ENCODE measurements at regions not wholly inside any gene's neighbourhood (a gene's known extent, or its start where the extent isn't known, plus 50 kb on each side); places are given as distances from the start of the nearest gene placed in this dataset.
"Not testable (repeated sequence)": the region's sequence is repeated elsewhere in the genome, so short reads cannot be mapped to it uniquely, and the experiment has no call there.

DNA sequence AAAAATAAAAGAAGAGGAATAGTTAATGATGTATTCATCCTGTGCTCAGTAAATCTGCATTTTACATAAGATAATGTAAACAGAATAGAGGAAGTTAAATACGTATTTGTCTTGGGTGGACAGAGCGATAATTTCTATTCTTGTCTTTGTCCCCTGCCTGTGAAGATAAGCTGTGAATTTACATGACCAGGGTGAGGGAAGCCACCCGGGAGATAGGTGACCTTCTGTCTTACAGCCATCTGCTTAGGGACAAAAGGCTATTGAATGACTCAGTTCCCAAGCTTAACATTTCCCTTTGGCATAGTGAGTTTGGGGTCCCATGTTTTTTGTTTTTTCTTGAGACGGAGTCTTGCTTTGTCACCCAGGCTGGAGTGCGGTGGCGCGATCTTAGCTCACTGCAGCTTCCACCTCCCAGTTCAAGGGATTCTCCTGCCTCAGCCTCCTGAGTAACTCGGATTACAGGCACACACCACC is 88.7 kb upstream of the KCTD7 start:
- no peak for DNase-seq (ENCODE audit: low spot score)

DNA sequence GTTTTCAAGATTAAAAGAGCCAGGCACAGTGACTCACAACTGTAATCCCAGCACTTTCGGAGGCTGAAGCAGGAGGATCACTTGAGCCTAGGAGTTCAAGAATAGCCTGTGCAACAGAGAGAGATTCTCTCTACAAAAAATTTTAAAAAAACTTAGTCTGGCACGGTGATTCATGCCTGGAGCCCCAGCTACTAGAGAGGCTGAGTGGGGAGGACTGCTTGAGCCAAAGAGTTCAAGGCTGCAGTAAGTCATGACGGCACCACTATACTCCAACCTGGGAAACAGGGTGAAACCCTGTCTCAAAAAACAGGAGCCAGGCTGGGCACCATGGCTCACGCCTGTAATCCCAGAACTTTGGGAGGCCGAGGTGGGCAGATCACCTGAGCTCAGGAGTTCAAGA is 86.6 kb upstream of the KCTD7 start:
- no peak for DNase-seq (ENCODE audit: low spot score)

DNA sequence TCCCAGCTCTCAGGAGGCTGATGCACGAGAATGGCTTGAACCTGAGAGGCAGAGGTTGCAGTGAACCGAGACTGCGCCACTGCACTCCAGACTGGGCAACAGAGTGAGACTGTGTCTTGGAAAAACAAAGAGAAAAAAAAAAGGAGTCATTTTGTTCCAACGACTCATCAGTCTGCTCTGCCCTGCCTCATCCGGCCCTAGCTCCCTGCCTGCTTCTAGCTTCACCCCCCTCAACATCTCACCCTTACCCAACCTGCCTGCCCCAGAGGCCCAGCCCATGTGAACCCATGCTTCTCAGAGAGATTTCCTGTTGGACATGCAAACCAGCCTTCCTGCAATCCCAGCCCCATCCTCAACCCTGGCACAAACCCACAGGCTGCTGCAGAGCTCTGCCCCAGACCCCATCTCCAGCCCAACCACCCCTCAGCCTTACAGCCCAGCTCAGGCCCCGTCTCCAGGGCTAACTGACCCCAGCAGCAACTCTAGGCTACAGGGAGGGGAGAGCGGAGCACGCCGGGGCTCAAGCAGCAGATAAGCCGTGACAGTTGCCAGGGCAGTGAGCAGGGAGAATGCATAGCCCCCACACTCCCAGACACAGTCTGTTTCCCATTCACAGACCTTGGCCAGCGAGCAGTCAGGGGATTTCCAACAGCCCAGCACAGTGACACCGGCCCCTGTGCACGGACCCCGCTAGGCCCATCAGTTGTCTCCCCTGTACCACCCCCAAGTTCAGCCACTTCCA is 86.0 kb upstream of the KCTD7 start:
- no peak for DNase-seq (ENCODE audit: low spot score)

DNA sequence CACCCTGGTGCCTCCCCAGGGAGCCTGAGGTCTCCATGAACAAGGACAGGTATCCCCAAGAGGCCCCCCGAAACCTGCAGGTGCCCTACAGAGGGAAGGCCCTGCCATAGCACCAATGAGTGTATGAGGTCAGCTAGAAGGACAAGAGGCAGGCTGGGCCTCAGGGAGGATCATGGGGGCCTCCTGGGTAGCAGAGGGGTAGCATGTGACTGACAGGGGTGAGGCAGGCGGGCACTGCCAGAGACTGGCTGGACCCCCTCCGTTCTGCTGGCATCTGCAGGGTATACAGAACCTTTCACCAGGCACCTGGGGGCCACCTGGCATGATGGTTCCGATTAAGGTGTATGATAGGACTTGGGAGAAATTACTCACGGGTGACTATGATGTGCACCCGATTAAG is 79.2 kb upstream of the KCTD7 start:
- DNase-seq (ENCODE audit: low spot score), result no peak

DNA sequence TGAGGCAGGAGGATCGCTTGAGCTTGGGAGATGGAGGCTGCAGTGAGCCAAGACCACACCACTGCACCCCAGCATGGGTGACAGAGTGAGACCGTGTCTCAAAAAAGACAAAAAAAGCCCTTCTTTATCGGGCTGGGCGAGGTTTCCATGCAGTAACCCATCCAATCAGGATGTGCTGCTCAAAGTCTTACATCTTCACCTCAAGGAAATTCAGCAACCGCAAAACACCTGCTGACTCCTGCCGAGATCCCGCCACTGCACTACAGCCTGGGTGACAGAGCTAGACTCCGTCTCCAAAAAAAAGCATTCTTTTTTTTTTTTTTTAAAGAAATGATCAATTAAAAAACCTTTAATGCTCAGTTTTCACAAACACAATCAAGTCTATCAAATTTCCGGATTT is 75.7 kb upstream of the KCTD7 start:
- no peak for DNase-seq (ENCODE audit: low spot score)

DNA sequence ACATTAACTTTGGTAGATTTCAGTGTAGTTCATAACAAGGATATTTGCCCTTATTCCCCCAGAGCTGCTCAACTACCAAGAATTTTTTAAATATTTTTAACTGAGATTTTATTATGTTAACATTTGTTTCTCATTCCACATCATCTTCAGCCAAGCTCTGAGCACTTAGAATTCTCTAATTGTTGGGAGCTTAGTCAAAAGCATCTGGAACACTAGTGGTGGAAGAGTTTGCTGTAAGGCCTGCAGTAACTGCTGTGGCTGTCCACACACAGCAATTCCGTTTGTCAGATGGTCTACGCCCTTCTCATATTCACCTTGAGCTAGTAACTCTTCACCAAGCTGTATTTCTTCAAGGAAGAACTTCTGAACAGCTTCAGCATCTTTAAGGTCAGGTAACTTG is 75.0 kb upstream of the KCTD7 start:
- not testable (repeated sequence) for DNase-seq (ENCODE audit: low spot score)

DNA sequence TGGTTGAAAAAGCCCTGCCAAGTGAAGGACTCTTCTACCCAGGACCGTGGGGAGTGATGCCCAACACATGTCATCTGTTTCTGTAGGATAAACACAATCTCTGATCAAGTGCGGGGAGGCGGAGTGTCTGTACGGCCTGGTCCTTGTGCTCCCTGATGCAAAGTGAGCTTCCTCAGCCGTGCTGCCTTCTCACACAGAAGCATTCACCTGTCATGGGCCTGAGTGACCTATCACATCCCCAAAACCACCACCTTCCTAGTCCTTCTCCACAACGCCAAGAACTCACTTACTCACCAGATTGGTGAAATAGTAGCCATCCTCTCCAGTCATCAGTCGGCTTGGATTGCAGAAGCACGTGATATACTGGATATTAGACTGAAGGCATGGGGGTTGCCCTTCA is 74.4 kb upstream of the KCTD7 start:
- not testable (repeated sequence) for DNase-seq (ENCODE audit: low spot score)

DNA sequence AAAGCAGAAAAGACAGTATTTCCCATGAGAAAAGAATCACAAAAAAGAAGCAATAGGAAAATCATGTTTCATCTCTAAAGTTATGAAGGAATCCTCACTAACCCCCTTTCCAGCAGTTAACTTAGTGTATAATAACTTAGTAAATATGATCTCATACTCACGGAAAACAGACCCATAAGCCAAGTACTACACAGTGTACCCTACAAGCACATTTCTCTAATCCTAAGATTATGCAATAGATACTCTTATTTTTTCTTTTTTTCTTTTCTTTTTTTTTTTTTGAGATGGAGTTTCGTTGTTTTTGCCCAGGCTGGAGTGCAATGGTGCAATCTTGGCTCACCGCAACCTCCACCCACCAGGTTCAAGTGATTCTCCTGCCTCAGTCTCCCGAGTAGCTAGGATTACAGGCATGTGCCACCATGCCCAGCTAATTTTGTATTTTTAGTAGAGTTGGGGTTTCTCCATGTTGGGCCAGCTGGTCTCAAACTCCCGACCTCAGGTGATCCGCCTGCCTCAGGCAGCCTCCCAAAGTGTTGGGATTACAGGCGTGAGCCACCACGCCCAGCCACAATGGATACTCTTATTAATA is 73.7 kb upstream of the KCTD7 start:
- not testable (repeated sequence) for DNase-seq (ENCODE audit: low spot score)

DNA sequence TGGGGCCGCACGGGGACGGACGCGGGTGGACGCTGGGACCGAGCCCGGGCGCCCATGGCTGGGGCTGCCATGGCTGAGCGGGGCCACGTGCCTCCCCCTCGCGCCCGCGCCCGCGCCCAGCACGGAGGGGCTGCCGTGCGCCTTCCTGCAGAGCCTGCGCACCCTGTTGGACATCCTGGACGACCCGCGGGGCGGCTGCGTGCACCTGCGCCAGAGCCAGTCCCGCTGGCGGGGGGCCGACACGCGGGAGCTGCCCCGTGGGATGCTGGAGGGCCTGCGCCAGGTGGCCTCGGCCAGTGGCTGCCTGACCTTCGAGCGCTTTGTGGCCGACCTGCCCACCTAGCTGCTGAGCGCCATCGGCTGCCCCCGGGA is 72.5 kb upstream of the KCTD7 start:
- DNase-seq (ENCODE audit: low spot score), result no peak

DNA sequence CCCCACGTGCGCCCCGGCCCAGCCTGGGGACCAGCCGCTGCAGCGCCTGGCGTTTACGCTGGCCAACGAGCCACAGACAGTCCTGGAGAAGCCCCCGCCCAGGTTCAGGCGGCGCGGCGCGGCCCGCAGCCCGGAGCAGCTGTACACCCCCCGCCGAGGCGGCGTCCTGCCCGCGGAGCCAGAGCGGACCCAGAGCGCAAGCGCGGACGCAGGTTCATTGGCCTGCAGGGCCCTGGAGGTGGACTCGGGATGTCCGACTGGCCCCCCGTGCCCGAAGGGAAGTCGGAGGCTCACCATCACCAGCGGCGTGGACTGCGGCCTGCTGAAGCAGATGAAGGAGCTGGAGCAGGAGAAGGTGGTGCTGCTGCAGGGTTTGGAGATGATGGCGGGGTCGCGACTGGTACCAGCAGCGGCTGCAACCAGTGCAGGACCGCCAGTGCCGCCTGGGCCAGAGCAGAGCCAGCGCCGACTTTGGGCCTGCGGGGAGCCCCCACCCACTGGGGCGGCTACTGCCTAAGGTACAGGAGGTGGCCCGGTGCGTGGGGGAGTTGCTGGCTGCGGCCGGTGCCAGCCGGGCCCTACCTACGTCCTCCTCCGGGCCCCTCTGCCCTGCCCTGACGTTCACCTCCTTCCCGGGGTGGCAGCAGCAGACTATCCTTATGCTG is 72.0 kb upstream of the KCTD7 start:
- no peak for DNase-seq (ENCODE audit: low spot score)

DNA sequence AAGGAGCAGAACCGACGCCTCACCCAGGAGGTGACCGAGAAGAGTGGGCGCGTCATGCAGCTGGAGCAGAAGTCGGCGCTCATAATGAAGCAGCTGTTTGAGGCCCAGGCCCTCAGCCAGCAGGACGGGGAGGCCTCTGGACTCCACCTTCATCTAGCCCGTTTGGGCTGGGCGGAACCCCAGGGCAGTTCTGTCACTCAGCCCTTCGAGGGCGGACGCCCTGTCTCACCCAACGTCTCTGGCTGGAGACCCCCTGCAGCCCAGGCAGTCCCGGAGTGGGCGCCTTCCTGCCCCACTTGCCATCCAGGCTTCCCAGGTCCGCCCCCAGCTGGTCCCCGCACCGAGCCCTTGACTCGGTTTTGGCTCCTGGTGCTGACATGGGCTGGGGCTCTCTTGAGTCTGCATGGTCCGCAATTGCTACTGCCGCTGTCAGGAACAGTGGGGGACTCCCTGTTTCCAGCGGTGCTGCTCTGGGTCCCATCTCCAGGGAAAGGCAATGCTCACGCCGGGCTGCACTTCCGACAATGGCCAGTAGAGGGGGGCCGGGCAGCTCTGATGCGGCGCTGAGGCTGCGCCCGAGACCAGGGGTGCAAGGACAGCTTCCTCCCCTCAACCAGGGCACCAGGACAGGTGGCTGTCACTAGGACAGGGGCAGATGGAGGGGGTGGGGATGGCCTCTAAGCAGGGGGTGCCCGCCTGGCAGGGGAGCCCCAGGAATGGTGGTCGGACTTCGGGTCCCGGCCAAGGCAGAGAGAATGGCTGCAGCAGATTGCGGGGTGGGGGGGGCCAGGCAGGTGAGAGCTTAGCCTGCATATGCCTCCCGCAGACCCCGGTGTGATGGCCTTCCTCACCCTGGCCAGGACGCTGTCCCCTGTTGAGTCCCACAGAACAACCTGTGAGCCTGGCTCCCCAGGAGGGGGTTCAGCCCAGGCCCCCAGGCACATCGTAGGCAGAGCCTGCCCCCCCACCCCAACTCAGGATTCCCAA is 71.2 kb upstream of the KCTD7 start:
- DNase-seq (ENCODE audit: low spot score), result peak; percentile 93

DNA sequence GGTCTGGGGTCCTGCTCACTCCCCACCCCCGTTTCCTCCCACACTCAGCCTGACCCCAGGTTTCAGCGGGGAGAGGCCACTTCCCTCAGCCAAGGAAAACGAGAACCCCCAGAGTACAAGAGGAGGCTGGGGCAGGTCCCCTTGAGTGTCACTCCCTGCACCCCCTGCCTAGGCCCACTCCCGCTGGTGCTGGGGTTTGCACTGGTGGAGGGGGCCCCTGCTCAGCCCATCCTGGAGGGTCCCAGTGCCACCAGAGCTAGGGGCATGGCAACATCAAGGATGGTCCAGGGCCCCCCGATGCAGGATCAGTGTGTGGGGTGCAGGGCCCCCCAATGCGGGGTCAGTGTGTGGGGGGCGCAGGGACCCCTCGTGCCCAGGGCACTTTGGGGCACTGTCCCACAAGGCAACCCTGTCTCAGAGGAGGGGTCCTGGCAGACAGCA is 70.5 kb upstream of the KCTD7 start:
- DNase-seq (ENCODE audit: low spot score), result no peak

DNA sequence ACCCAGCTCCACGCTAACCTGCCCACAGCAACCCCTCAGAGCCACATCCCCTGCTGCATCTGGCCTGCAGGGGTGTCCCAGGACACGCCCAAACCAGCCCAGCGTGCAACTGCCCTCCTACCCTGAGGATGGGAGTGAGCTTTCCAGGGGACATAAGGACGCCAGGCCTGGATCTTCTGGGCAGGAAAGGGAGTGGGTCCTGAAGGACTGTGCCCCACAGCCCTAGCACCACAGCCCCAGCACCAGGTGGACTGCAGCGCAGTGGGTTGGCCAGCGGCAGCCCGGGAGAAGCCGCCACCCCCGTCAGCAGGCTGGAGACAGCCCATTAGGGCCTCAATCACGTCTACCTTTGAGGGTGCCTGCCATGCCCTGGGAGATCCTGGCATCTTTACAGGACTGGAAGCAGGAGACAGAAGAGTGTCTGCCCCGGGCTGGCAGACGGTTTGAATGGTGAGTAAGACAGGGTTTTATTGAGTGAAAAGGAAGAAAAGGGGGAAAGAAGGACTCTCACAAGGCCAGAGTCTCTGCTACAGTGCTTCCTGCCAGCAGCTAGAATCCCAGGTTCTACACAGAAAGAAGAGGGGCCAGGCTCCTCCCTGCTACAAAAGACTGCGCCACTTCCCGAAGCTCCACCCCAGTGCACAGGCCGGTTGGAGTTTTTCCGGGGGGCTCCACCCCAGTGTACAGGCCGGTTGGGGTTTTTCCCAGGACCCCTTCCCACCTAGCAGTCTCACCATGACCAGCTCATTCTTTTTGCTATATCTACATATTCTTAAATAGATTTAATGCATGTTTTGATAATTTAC is 69.8 kb upstream of the KCTD7 start:
- DNase-seq (ENCODE audit: low spot score), result peak; percentile 39

DNA sequence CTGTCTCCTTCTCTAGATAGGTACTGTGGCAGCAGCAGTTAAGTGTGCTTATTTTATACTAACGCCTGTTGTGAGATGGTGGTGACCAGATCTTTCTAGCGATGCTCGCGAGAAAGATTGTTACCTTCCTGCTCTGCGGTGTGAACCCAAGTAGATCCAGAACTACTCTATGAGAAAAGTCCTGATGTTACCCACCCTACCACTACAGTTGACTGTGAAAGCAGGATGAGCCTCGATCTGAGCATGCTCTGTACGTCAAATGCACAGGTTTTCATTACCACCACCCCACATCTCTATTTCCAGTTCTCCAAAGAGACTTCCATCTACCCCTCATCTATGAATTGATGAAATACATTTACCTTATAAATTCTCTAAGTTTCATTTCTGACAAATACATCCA is 64.6 kb upstream of the KCTD7 start:
- DNase-seq (ENCODE audit: low spot score), result no peak

DNA sequence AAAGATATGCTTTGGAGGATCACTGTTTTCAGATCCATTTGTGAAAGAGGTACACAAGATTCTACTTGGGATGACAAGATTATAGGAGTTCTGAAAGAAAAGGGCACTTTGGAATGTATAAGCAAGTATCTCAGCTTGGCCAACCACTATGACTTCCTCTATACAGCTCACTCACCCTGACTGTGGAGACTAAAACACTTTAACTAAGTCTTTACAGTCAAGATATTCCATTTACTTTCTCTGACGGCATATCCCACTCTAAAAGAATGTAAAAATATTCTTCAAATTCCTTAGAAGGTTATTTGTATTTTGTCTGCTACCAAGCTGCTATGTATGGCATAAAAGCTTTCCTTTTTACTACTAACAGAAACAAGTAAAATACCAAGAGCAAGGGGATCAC is 58.5 kb upstream of the KCTD7 start:
- not testable (repeated sequence) for DNase-seq (ENCODE audit: low spot score)

DNA sequence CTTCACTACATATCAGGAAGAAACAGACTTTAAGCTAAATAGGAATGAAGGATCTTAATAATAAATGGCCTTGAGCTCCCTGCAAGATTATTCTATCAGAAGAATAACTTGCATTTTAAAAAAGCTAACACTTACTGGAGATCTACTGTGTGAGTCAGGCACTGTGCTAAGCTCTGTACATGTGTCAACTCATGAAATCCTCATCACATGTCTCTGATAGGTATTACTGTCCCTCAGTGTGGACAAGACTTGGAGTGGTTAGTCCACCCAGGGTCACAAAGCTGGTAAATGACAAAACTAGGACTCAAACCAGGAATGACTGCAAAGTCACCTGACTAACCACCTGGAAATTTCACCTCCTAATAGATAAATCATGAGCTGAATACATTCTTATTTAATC is 57.1 kb upstream of the KCTD7 start:
- no peak for DNase-seq (ENCODE audit: low spot score)

DNA sequence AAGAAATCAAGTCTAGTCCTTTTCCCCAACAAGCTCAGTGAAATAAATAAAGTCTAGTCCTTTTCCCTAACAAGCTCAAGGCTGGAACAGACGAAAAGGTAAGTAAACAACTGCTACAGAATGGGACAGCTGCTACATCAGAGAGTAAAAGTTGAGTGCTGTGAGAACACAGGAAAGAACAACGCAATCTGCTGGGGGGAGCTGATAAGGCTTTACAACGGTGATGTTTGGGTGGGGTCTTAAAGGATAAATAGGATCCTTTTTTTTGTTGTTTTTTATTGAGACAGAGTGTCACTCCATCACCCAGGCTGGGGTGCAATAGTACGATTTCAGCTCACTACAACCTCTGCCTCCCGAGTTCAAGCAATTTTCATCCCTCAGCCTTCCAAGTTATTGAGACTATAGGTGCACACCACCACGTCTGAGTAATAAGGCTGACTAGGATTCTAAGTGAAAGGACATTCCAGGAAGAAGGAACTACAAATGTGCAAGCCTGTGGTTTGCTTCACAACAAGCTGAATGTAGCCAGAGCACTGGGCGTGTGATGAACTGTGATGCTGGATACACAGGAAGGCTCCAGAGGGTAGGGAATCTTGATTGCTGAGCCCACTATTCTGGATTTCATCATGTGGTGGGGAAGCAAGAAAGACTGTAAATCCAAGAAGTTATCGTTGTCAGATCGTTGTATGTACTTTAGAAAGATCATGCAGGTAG is 54.7 kb upstream of the KCTD7 start:
- DNase-seq (ENCODE audit: low spot score), result not testable (repeated sequence)

DNA sequence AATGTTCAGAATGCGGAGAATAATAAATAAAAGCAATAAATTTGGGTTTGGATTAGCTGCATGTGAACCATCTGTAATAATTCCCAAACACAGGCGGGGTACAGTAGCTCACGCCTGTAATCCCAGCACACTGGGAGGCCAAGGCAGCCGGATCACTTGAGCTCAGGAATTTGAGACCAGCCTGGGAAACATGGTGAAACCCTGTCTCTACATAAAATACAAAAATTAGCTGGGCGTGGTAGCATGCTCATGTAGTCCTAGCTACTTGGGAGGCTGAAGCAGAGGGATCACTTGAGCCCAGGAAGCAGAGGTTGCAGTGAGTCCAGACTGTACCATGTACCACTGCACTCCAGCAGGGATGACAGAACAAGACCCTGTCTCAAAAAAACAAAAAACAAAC is 53.9 kb upstream of the KCTD7 start:
- not testable (repeated sequence) for DNase-seq (ENCODE audit: low spot score)

DNA sequence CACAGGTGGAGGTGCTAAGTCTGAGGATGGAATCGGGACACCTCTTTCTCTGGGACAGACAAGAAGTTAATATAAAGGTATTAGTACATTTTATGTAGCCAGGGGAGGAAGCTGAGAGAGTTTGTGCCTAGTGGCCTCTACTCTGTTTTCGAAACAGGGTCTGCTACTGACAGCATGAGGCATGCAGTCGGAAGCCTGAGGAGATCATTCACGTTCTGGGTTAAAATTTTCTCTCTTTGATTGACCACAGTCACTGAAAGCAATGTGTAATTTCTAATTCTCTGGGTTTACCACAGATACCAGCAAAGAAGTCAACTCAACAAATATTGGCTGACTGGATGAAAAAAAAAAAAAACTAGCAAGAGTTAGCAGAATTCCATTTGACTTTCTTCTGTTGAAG is 53.3 kb upstream of the KCTD7 start:
- no peak for DNase-seq (ENCODE audit: low spot score)

DNA sequence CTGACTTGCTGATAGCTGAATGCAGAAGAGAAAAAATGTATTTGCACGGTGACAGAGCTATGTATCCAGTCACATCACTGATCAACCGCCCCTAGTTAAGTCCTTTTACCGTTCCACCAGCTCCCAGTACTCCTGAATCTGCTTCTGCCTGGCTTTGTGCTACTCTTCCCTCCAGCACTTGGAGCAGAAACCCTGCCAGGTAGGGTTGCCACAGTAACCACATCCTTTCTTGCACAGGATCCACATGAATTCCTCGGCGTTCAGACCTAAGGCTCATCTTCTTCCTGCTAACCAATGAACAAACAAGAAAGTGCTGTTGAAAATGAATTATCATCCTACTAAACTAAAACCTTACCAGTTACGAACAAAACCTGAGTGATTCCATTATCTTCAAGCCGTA is 52.0 kb upstream of the KCTD7 start:
- DNase-seq (ENCODE audit: low spot score), result no peak
